ENCODE measurements at regions not wholly inside any gene's neighbourhood (a gene's known extent, or its start where the extent isn't known, plus 50 kb on each side); places are given as distances from the start of the nearest gene placed in this dataset.
A peak's percentile ranks its signal among the peaks of the same experiment; 100 is the strongest.
"Not testable (repeated sequence)": the region's sequence is repeated elsewhere in the genome, so short reads cannot be mapped to it uniquely, and the experiment has no call there.

GRCh38 chr14:51465486-51465885 lies 186.2 kb upstream of the FRMD6 start:
- no peak for TF ChIP-seq CTCF (IDR thresholded peaks at IDR 0.05; ENCODE audit: insufficient read depth, low read depth, low read length, missing control alignments)
- no peak for DNase-seq (ENCODE audit: low read depth)
- no peak overlapping the region for H3K4me3 ChIP-seq (ENCODE audit: low read length)

DNA sequence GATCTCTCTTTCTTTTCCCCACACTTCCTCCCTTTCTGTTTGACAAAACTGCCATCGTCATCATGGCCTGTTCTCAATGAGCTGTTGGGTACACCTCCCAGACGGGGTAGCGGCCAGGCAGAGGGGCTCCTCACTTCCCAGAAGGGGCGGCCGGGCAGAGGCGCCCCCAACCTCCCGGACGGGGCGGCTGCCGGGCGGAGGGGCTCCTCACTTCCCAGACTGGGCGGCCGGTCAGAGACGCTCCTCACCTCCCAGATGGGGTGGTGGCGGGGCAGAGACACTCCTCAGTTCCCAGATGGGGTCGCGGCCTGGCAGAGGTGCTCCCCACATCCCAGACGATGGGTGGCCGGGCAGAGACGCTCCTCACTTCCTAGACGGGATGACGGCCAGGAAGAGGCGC lies 184.3 kb upstream of the FRMD6 start:
- H3K4me3 ChIP-seq (ENCODE audit: low read length); DNase-seq (ENCODE audit: low read depth): not testable (repeated sequence)

GRCh38 chr14:51468523-51468922 lies 183.2 kb upstream of the FRMD6 start:
- no peak for DNase-seq (ENCODE audit: low read depth)
- TF ChIP-seq CTCF (IDR thresholded peaks at IDR 0.05; ENCODE audit: insufficient read depth, low read depth, low read length, missing control alignments): no peak
- H3K4me3 ChIP-seq (ENCODE audit: low read length): no peak overlapping the region

DNA sequence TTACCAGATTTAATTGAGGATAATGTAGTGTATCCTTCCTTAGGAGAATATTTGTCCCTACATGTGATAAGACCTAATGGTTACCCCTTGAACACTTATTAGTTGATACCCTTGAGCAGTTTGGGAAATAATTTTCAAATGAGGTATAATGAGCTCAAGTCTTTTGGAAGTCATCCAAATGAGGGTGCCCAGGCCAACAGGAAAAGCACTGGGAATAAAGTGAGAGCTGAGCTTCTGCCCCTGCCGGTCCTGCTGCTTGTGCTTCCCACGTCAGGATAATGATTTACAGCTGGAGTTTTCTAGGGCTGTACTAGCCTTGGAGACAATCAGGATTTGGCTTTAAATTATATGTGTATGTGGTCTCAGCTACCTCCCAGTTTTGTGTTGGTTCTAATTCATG lies 178.8 kb upstream of the FRMD6 start:
- DNase-seq (ENCODE audit: low read depth): peak; percentile 63
- no peak overlapping the region for H3K4me3 ChIP-seq (ENCODE audit: low read length)
- no peak for TF ChIP-seq CTCF (IDR thresholded peaks at IDR 0.05; ENCODE audit: insufficient read depth, low read depth, low read length, missing control alignments)

- DNase-seq (ENCODE audit: low read depth): no peak
- H3K4me3 ChIP-seq (ENCODE audit: low read length): no peak overlapping the region
- TF ChIP-seq CTCF (IDR thresholded peaks at IDR 0.05; ENCODE audit: insufficient read depth, low read depth, low read length, missing control alignments): no peak
Observed at GRCh38 chr14:51473351-51473750, 178.4 kb upstream of the FRMD6 start.

- no peak overlapping the region for H3K4me3 ChIP-seq (ENCODE audit: low read length)
- peak; percentile 77 for DNase-seq (ENCODE audit: low read depth)
- no peak for TF ChIP-seq CTCF (IDR thresholded peaks at IDR 0.05; ENCODE audit: insufficient read depth, low read depth, low read length, missing control alignments)
Observed at GRCh38 chr14:51473808-51474565, 177.7 kb upstream of the FRMD6 start.

GRCh38 chr14:51474854-51475253 lies 176.9 kb upstream of the FRMD6 start:
- TF ChIP-seq CTCF (IDR thresholded peaks at IDR 0.05; ENCODE audit: insufficient read depth, low read depth, low read length, missing control alignments): no peak
- peak; percentile 86 for DNase-seq (ENCODE audit: low read depth)
- no peak overlapping the region for H3K4me3 ChIP-seq (ENCODE audit: low read length)

Measured in epithelial cell of esophagus (primary cell).